ENCODE measurements at regions not wholly inside any gene's neighbourhood (a gene's known extent, or its start where the extent isn't known, plus 50 kb on each side); places are given as distances from the start of the nearest gene placed in this dataset.

GRCh38 chr13:107870400-107870799, 344.9 kb downstream of the LIG4 start:
- TF ChIP-seq POLR2AphosphoS5 (IDR thresholded peaks at IDR 0.05) = no peak
- TF ChIP-seq EP300 (IDR thresholded peaks at IDR 0.05) = no peak
- no peak for TF ChIP-seq CTCF (IDR thresholded peaks at IDR 0.05)
